K562 (cell line): ENCODE measurements at regions not wholly inside any gene's neighbourhood (a gene's known extent, or its start where the extent isn't known, plus 50 kb on each side); places are given as distances from the start of the nearest gene placed in this dataset.

Experiments
- AFF1 ChIP-seq, 2 experiments: fragments of 450-650 bp; IDR thresholded peaks; 2 replicates each; pipeline ENCODE4 v1.6.1; 2018; ENCODE audit warnings: mild to moderate bottlenecking in 2 of 2, low read depth in 1 of 2; ENCODE audit not compliant: partially characterized antibody in 2 of 2
- BMI1 ChIP-seq: fragments of 150-350 bp; IDR thresholded peaks from 2 replicates; pipeline ENCODE4 v1.6.1; 2014; ENCODE audit warnings: low read length
- CTCF ChIP-seq, 3 experiments: IDR thresholded peaks in 2 of 3; conservative IDR thresholded peaks in 1 of 3; 2 replicates each; pipeline ENCODE4 v1.5.1; 2011 to 2012; ENCODE audit warnings: low read length in 3 of 3, mild to moderate bottlenecking in 3 of 3, control low read depth in 2 of 3, improper control_type of control experiment in 1 of 3, inconsistent platforms in 1 of 3, low read depth in 1 of 3, mixed read lengths in 1 of 3, moderate library complexity in 1 of 3; ENCODE audit not compliant: insufficient read depth in 2 of 3
- EGR1 ChIP-seq: fragments of 450-650 bp; conservative IDR thresholded peaks from 2 replicates; pipeline ENCODE4 v1.6.1; 2017; ENCODE audit warnings: mild to moderate bottlenecking
- MLX ChIP-seq, 2 experiments: fragments of 450-650 bp in 1 of 2; sonication (generic) in 1 of 2; formaldehyde crosslinking; conservative IDR thresholded peaks; 2 replicates each; pipeline versions ENCODE4 v1.4.0 to v1.8.1; 2020 to 2022; ENCODE audit warnings: mild to moderate bottlenecking in 1 of 2, missing genetic modification reagents in 1 of 2
- POLR2A ChIP-seq: fragments of 450-650 bp; conservative IDR thresholded peaks from 2 replicates; pipeline ENCODE4 v1.6.1; 2016
- SIRT6 ChIP-seq: IDR thresholded peaks from one replicate; pipeline ENCODE4 v1.6.1; 2012; ENCODE audit warnings: low read depth, mild to moderate bottlenecking, control low read depth, inconsistent platforms, low read length, moderate library complexity
- SP1 ChIP-seq: sonication (generic); formaldehyde crosslinking; IDR thresholded peaks from 2 replicates; pipeline ENCODE4 v1.8.1; 2022; ENCODE audit warnings: mild to moderate bottlenecking, missing genetic modification reagents
- ZBTB11 ChIP-seq, 3 experiments: fragments of 200-800 bp in 1 of 3; fragments of 250-450 bp in 1 of 3; fragments of 450-650 bp in 1 of 3; sonication (Bioruptor Pico) in 1 of 3; sonication (Bioruptor generic) in 1 of 3; formaldehyde crosslinking in 1 of 3; IDR thresholded peaks; 2 replicates each; pipeline versions ENCODE4 v1.6.1 to v1.8.0; 2016 to 2022; ENCODE audit warnings: mild to moderate bottlenecking in 2 of 3, missing genetic modification characterization in 2 of 3, missing compliant biosample characterization in 1 of 3, moderate library complexity in 1 of 3
- ZNF395 ChIP-seq: fragments of 200-800 bp; sonication (Bioruptor generic); IDR thresholded peaks from 2 replicates; pipeline ENCODE4 v1.6.1; 2017; ENCODE audit warnings: missing genetic modification characterization, missing compliant biosample characterization
- ZNF589 ChIP-seq: fragments of 200-800 bp; sonication (Bioruptor generic); IDR thresholded peaks from 2 replicates; pipeline ENCODE4 v1.6.1; 2016; ENCODE audit warnings: low read depth, missing genetic modification characterization, missing compliant biosample characterization

GRCh38 chr18:24588440-24588839 is 128.0 kb downstream of the HRH4 start:
- no peak for TF ChIP-seq BMI1
- TF ChIP-seq CTCF (IDR thresholded peaks at IDR 0.05 in 2 of 3, conservative IDR thresholded peaks at IDR 0.05 in 1 of 3; ENCODE audit: insufficient read depth in 2 of 3, low read depth in 1 of 3, low read length in 3 of 3), result no peak
- no peak for TF ChIP-seq MLX (CRISPR knock-in tag; conservative IDR thresholded peaks at IDR 0.05)
- TF ChIP-seq ZNF395 (CRISPR knock-in tag), result no peak
- TF ChIP-seq EGR1, result no peak
- no peak for TF ChIP-seq POLR2A
- no peak for TF ChIP-seq ZBTB11 (CRISPR knock-in tag; IDR thresholded peaks at IDR 0.05)
- TF ChIP-seq SIRT6, result no peak
- no peak for TF ChIP-seq SP1
- TF ChIP-seq ZNF589 (CRISPR knock-in tag), result no peak
- no peak for TF ChIP-seq AFF1 (IDR thresholded peaks at IDR 0.05; ENCODE audit: low read depth in 1 of 2, partially characterized antibody in 2 of 2)
